ENCODE measurements at regions not wholly inside any gene's neighbourhood (a gene's known extent, or its start where the extent isn't known, plus 50 kb on each side); places are given as distances from the start of the nearest gene placed in this dataset.

DNA sequence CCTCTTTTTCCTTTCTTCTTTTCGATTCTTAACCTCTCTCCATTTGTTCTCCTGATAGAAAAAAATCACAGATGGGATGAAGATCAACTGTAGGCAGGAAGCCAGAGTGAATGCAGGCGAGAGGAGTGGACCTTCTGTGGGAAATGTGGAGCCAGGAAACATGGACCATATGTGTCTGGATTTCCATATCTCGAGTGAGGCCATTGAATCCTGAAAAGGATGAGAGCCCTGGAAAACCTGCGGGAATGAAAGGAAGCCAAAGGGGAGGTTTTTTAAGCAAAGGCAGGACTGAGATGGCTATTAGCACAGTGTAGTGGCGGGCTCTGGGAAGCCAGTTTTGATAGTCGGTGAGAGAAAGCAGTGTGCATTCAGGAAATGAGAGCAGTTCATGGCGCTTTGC is 139.5 kb upstream of the C9orf72 start:
- FAIRE-seq = no peak
- no TSS peak for BruUV-seq (replicated peaks)
- no peaks in the 10 kb centered on the region for H3K36me3 ChIP-seq (ENCODE audit: control insufficient read depth in 2 of 2, extremely low read depth in 1 of 2, insufficient read depth in 2 of 2, low read length in 2 of 2)

More for the DNA sequence above, 139.5 kb upstream of the C9orf72 start:
- Histone ChIP-seq H3K9me3 (replicated peaks; ENCODE audit: control insufficient read depth, insufficient read depth, low read length) (no peaks in the 10 kb centered on the region), H4K20me1 (replicated peaks; ENCODE audit: control insufficient read depth, extremely low read depth, insufficient read depth, low read length) (no peaks in the 10 kb centered on the region), H3K27ac (ENCODE audit: insufficient read depth, low read depth, low read length) (no peak overlapping the region), H3K9me1 (replicated peaks; ENCODE audit: control insufficient read depth, extremely low read depth, insufficient read depth, low read length) (no peaks in the 10 kb centered on the region), H3K9ac (replicated peaks; ENCODE audit: extremely low read depth, insufficient read depth, low read length) (no peak overlapping the region), H2AFZ (ENCODE audit: low read depth, low read length) (no peak overlapping the region), H3K4me3 (replicated peaks in 1 of 3; ENCODE audit: insufficient read depth in 1 of 3, low read depth in 1 of 3, low read length in 3 of 3) (no peak overlapping the region), H3K79me2 (ENCODE audit: control insufficient read depth, insufficient read depth, low read length) (no peaks in the 10 kb centered on the region), H3K4me1 (ENCODE audit: control insufficient read depth, extremely low read depth, insufficient read depth, low read length) (no peaks in the 10 kb centered on the region), H3K27me3 (ENCODE audit: control insufficient read depth in 2 of 2, insufficient read depth in 2 of 2, low read length in 2 of 2) (no peaks in the 10 kb centered on the region), H3K4me2 (ENCODE audit: insufficient read depth, low read length) (no peak overlapping the region)
- no peak for DNase-seq (ENCODE audit: low read depth, low spot score)
- dilution Hi-C loops (cut with MboI; ENCODE audit: extremely low pct_ligation_motif_present, low sequenced_read_pairs) = no loop called here
- intact Hi-C loops (cut with micrococcal nuclease) = no loop called here
- POLR2A ChIA-PET = no interaction called here
- CTCF ChIA-PET = no interaction called here
- TF ChIP-seq, protein P1, sequence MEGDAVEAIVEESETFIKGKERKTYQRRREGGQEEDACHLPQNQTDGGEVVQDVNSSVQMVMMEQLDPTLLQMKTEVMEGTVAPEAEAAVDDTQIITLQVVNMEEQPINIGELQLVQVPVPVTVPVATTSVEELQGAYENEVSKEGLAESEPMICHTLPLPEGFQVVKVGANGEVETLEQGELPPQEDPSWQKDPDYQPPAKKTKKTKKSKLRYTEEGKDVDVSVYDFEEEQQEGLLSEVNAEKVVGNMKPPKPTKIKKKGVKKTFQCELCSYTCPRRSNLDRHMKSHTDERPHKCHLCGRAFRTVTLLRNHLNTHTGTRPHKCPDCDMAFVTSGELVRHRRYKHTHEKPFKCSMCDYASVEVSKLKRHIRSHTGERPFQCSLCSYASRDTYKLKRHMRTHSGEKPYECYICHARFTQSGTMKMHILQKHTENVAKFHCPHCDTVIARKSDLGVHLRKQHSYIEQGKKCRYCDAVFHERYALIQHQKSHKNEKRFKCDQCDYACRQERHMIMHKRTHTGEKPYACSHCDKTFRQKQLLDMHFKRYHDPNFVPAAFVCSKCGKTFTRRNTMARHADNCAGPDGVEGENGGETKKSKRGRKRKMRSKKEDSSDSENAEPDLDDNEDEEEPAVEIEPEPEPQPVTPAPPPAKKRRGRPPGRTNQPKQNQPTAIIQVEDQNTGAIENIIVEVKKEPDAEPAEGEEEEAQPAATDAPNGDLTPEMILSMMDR (IDR thresholded peaks at IDR 0.05; ENCODE audit: extremely low read depth in 1 of 2, insufficient read depth in 1 of 2, low read depth in 1 of 2, low read length in 2 of 2) = no peak
- TF ChIP-seq JUN (IDR thresholded peaks at IDR 0.05; ENCODE audit: borderline replicate concordance, insufficient read depth, insufficient read length, low read depth) (no peak), POLR2AphosphoS5 (IDR thresholded peaks at IDR 0.05; ENCODE audit: insufficient read depth, low read depth, low read length) (no peak), GATA2 (IDR thresholded peaks at IDR 0.05; ENCODE audit: insufficient read depth, insufficient read length, low read depth, low read length) (no peak), MYC (IDR thresholded peaks at IDR 0.05; ENCODE audit: low read depth, low read length) (no peak), EZH2 (IDR thresholded peaks at IDR 0.05; ENCODE audit: borderline replicate concordance, low read depth, low read length, severe bottlenecking) (no peak), POLR2A (IDR thresholded peaks at IDR 0.05; ENCODE audit: low read depth, low read length) (no peak), FOS (IDR thresholded peaks at IDR 0.05; ENCODE audit: borderline replicate concordance, insufficient read depth, low read length) (no peak)
- TF ChIP-seq, protein P2, sequence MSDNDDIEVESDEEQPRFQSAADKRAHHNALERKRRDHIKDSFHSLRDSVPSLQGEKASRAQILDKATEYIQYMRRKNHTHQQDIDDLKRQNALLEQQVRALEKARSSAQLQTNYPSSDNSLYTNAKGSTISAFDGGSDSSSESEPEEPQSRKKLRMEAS (IDR thresholded peaks at IDR 0.05; ENCODE audit: insufficient read depth, insufficient read length) = no peak
